GM23338 (cell line): ENCODE measurements at regions not wholly inside any gene's neighbourhood (a gene's known extent, or its start where the extent isn't known, plus 50 kb on each side); places are given as distances from the start of the nearest gene placed in this dataset.

Experiments used
- ATAC-seq: fragments of 200-7000 bp; cut with Tn5 transposase; 3 replicates; pipeline ENCODE4 v1.9.1; 2020
- DNase-seq: peaks from one replicate; pipeline ENCODE4 v3.0.0-alpha.2; 2015; ENCODE audit warnings: low spot score
- H2AFZ ChIP-seq: fragments of 200-600 bp; sonication (generic); 2 replicates; pipeline ENCODE4 v1.8.0; 2016; ENCODE audit warnings: antibody characterized with exemption, mild to moderate bottlenecking, moderate library complexity
- H3F3A ChIP-seq: fragments of 200-600 bp; sonication (generic); replicated peaks from 2 replicates; pipeline ENCODE4 v1.8.0; 2017; ENCODE audit warnings: antibody characterized with exemption, mixed run types, low read depth
- H3K27ac ChIP-seq: fragments of 200-600 bp; sonication (generic); 2 replicates; pipeline ENCODE4 v1.6.1; 2016; ENCODE audit warnings: low read depth
- H3K27me3 ChIP-seq: fragments of 200-600 bp; sonication (generic); 2 replicates; pipeline ENCODE4 v1.8.0; 2016; ENCODE audit warnings: mild to moderate bottlenecking, mixed run types, moderate library complexity; ENCODE audit not compliant: insufficient read depth
- H3K36me3 ChIP-seq: fragments of 200-600 bp; sonication (generic); 2 replicates; pipeline ENCODE4 v1.8.0; 2016; ENCODE audit warnings: mild to moderate bottlenecking; ENCODE audit not compliant: insufficient read depth
- H3K4me1 ChIP-seq: fragments of 200-600 bp; sonication (generic); 2 replicates; pipeline ENCODE4 v1.8.0; 2016; ENCODE audit warnings: mild to moderate bottlenecking, moderate library complexity; ENCODE audit not compliant: insufficient read depth
- H3K4me2 ChIP-seq: fragments of 200-600 bp; sonication (generic); 2 replicates; pipeline ENCODE4 v1.7.1; 2017; ENCODE audit warnings: mixed run types
- H3K4me3 ChIP-seq: fragments of 200-600 bp; sonication (generic); 2 replicates; pipeline ENCODE4 v1.6.1; 2016; ENCODE audit warnings: mixed run types
- H3K79me2 ChIP-seq: fragments of 200-600 bp; sonication (generic); replicated peaks from 2 replicates; pipeline ENCODE4 v1.8.0; 2017; ENCODE audit warnings: mild to moderate bottlenecking; ENCODE audit not compliant: insufficient read depth
- H3K9me2 ChIP-seq: fragments of 200-600 bp; sonication (generic); 2 replicates; pipeline ENCODE4 v1.8.0; 2017; ENCODE audit not compliant: insufficient read depth
- H4K20me1 ChIP-seq: fragments of 200-600 bp; sonication (generic); replicated peaks from 2 replicates; pipeline ENCODE4 v1.8.0; 2017; ENCODE audit warnings: mild to moderate bottlenecking; ENCODE audit not compliant: insufficient read depth
- H3K27ac Mint-ChIP-seq: 2 replicates; pipeline ENCODE4 v1.8.0; 2020; ENCODE audit warnings: inconsistent platforms, mild to moderate bottlenecking, moderate library complexity, mixed read lengths
- H3K27me3 Mint-ChIP-seq: 3 replicates; pipeline ENCODE4 v1.8.0; 2022; ENCODE audit warnings: low read depth, mild to moderate bottlenecking, moderate library complexity, mixed read lengths, inconsistent platforms; ENCODE audit not compliant: insufficient read depth, poor library complexity
- H3K36me3 Mint-ChIP-seq: 3 replicates; pipeline ENCODE4 v1.8.0; 2021; ENCODE audit warnings: low read depth, mild to moderate bottlenecking, inconsistent platforms, moderate library complexity, mixed read lengths
- H3K4me1 Mint-ChIP-seq: 3 replicates; pipeline ENCODE4 v1.8.0; 2020; ENCODE audit warnings: mild to moderate bottlenecking, inconsistent platforms, mixed read lengths
- H3K4me3 Mint-ChIP-seq: 3 replicates; pipeline ENCODE4 v1.8.0; 2021; ENCODE audit warnings: moderate library complexity, mild to moderate bottlenecking, inconsistent platforms, mixed read lengths
- H3K9me3 Mint-ChIP-seq: 3 replicates; pipeline ENCODE4 v1.8.0; 2020; ENCODE audit warnings: moderate library complexity, mild to moderate bottlenecking, inconsistent platforms, mixed read lengths
- EZH2 ChIP-seq: fragments of 200-600 bp; sonication (generic); IDR thresholded peaks from one replicate; pipeline ENCODE4 v1.8.0; 2017; ENCODE audit warnings: antibody characterized with exemption, mild to moderate bottlenecking, low read depth; ENCODE audit not compliant: unreplicated experiment
- JUNB ChIP-seq: IDR thresholded peaks from one replicate; pipeline ENCODE4 v1.6.1; 2016; ENCODE audit warnings: antibody characterized with exemption; ENCODE audit not compliant: unreplicated experiment
- POLR2AphosphoS5 ChIP-seq: IDR thresholded peaks from 2 replicates; pipeline ENCODE4 v1.6.1; 2016; ENCODE audit warnings: antibody characterized with exemption, low read depth
- REST ChIP-seq: IDR thresholded peaks from one replicate; pipeline ENCODE4 v1.6.1; 2018; ENCODE audit warnings: antibody characterized with exemption; ENCODE audit not compliant: unreplicated experiment
- ZNF114 ChIP-seq: fragments of 250-450 bp; sonication (Bioruptor Pico); IDR thresholded peaks from 2 replicates; pipeline ENCODE4 v1.5.0; 2020; ENCODE audit warnings: mild to moderate bottlenecking, moderate library complexity
- TF ChIP-seq, protein P1 (sequence below): fragments of 250-450 bp; sonication (Bioruptor Pico); IDR thresholded peaks from 2 replicates; pipeline ENCODE4 v1.5.0; 2020; ENCODE audit warnings: mild to moderate bottlenecking, moderate library complexity

DNA sequence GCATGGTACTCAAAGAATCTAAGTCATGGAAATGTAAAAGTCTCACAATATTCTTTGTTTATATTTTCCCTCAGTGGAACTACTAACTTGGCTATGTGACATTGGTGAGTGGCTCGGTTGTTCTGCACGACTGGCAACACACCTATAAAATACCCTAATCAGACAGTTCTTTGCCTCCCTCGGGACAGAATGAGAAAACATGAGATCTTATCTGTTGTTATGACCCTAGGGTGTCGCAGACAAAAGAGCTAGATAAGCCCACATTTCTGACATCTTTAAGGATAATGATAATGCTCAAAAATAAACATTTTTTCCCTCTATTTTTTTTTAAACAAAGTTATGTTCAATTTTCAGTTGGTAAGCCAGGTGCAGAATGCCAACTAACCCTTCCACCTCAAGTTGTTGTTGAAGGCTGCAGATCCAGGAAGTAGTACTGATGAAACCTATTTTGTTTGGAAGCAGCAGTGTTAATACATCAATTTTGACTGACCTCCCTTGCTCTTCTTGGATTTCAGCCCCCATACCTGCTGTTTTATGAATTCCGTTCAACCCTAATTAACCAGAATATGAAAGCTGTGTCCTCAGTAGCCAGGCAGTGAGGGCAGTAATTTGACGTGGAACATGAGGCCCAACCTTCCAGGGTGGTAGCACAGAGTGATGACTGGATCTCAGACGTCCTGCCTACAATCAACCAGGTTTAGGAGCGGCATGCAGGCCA lies 108.7 kb upstream of the DUSP10 start (continued):
- TF ChIP-seq, protein P1, sequence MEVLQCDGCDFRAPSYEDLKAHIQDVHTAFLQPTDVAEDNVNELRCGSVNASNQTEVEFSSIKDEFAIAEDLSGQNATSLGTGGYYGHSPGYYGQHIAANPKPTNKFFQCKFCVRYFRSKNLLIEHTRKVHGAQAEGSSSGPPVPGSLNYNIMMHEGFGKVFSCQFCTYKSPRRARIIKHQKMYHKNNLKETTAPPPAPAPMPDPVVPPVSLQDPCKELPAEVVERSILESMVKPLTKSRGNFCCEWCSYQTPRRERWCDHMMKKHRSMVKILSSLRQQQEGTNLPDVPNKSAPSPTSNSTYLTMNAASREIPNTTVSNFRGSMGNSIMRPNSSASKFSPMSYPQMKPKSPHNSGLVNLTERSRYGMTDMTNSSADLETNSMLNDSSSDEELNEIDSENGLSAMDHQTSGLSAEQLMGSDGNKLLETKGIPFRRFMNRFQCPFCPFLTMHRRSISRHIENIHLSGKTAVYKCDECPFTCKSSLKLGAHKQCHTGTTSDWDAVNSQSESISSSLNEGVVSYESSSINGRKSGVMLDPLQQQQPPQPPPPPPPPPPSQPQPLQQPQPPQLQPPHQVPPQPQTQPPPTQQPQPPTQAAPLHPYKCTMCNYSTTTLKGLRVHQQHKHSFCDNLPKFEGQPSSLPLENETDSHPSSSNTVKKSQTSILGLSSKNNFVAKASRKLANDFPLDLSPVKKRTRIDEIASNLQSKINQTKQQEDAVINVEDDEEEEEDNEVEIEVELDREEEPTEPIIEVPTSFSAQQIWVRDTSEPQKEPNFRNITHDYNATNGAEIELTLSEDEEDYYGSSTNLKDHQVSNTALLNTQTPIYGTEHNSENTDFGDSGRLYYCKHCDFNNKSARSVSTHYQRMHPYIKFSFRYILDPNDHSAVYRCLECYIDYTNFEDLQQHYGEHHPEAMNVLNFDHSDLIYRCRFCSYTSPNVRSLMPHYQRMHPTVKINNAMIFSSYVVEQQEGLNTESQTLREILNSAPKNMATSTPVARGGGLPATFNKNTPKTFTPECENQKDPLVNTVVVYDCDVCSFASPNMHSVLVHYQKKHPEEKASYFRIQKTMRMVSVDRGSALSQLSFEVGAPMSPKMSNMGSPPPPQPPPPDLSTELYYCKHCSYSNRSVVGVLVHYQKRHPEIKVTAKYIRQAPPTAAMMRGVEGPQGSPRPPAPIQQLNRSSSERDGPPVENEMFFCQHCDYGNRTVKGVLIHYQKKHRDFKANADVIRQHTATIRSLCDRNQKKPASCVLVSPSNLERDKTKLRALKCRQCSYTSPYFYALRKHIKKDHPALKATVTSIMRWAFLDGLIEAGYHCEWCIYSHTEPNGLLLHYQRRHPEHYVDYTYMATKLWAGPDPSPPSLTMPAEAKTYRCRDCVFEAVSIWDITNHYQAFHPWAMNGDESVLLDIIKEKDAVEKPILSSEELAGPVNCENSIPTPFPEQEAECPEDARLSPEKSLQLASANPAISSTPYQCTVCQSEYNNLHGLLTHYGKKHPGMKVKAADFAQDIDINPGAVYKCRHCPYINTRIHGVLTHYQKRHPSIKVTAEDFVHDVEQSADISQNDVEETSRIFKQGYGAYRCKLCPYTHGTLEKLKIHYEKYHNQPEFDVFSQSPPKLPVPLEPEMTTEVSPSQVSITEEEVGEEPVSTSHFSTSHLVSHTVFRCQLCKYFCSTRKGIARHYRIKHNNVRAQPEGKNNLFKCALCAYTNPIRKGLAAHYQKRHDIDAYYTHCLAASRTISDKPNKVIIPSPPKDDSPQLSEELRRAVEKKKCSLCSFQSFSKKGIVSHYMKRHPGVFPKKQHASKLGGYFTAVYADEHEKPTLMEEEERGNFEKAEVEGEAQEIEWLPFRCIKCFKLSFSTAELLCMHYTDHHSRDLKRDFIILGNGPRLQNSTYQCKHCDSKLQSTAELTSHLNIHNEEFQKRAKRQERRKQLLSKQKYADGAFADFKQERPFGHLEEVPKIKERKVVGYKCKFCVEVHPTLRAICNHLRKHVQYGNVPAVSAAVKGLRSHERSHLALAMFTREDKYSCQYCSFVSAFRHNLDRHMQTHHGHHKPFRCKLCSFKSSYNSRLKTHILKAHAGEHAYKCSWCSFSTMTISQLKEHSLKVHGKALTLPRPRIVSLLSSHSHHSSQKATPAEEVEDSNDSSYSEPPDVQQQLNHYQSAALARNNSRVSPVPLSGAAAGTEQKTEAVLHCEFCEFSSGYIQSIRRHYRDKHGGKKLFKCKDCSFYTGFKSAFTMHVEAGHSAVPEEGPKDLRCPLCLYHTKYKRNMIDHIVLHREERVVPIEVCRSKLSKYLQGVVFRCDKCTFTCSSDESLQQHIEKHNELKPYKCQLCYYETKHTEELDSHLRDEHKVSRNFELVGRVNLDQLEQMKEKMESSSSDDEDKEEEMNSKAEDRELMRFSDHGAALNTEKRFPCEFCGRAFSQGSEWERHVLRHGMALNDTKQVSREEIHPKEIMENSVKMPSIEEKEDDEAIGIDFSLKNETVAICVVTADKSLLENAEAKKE (CRISPR knock-in tag), result no peak
- no peak for TF ChIP-seq ZNF114
- TF ChIP-seq REST, result no peak
- no peak for TF ChIP-seq EZH2

- no peak overlapping the region for H3K27ac ChIP-seq
- H3K4me1 ChIP-seq, result no peaks in the 10 kb centered on the region
- Mint-ChIP-seq H3K4me1 (no peaks in the 10 kb centered on the region), H3K4me3 (no peak overlapping the region), H3K36me3 (no peaks in the 10 kb centered on the region), H3K27me3 (peaks cover 3% of the 10 kb centered on the region), H3K27ac (no peak overlapping the region), H3K9me3 (no peaks in the 10 kb centered on the region; the same call in 2 of the 3 replicates)
- no peaks in the 10 kb centered on the region for H3K36me3 ChIP-seq
- DNase-seq, result no peak
- H2AFZ ChIP-seq, result no peak overlapping the region
- H3K9me2 ChIP-seq, result peaks cover 13% of the 10 kb centered on the region
- H3F3A ChIP-seq, result no peaks in the 10 kb centered on the region
- H3K79me2 ChIP-seq, result no peaks in the 10 kb centered on the region
- H3K27me3 ChIP-seq, result no peaks in the 10 kb centered on the region
- ATAC-seq, result no peak
- H3K4me3 ChIP-seq, result no peak overlapping the region
- no peak overlapping the region for H3K4me2 ChIP-seq
- H4K20me1 ChIP-seq, result no peaks in the 10 kb centered on the region
- TF ChIP-seq ZNF114, result no peak
- no peak for TF ChIP-seq REST
- no peak for TF ChIP-seq JUNB
- no peak for TF ChIP-seq POLR2AphosphoS5
Observed at GRCh38 chr1:221849897-221850296, 108.0 kb upstream of the DUSP10 start.
